Stimulated activated memory B cell treated with anti-CD40 and anti-IgM and Interleukin-4, amounts not matched to agents 10 μg/mL and 1 μg/mL and 100 μg/mL, for 72 hours (primary cell): ENCODE measurements at regions not wholly inside any gene's neighbourhood (a gene's known extent, or its start where the extent isn't known, plus 50 kb on each side); places are given as distances from the start of the nearest gene placed in this dataset.
"Not testable (repeated sequence)": the region's sequence is repeated elsewhere in the genome, so short reads cannot be mapped to it uniquely, and the experiment has no call there.

Experiments used
- ATAC-seq: fragments of 150-1000 bp; cut with Tn5 transposase; 2 replicates; pipeline ENCODE4 v1.10.0; 2021
- H3K27ac Mint-ChIP-seq: one replicate; pipeline ENCODE4 v1.8.0; 2022; ENCODE audit warnings: mild to moderate bottlenecking, mixed read lengths
- H3K27me3 Mint-ChIP-seq: one replicate; pipeline ENCODE4 v1.8.0; 2022; ENCODE audit warnings: mixed read lengths
- H3K36me3 Mint-ChIP-seq: one replicate; pipeline ENCODE4 v1.8.0; 2022; ENCODE audit warnings: mixed read lengths
- H3K4me1 Mint-ChIP-seq: one replicate; pipeline ENCODE4 v1.8.0; 2022; ENCODE audit warnings: mixed read lengths
- H3K4me3 Mint-ChIP-seq: one replicate; pipeline ENCODE4 v1.8.0; 2022; ENCODE audit warnings: mild to moderate bottlenecking, moderate library complexity, mixed read lengths
- H3K9me3 Mint-ChIP-seq: one replicate; pipeline ENCODE4 v1.8.0; 2022; ENCODE audit warnings: mixed read lengths

DNA sequence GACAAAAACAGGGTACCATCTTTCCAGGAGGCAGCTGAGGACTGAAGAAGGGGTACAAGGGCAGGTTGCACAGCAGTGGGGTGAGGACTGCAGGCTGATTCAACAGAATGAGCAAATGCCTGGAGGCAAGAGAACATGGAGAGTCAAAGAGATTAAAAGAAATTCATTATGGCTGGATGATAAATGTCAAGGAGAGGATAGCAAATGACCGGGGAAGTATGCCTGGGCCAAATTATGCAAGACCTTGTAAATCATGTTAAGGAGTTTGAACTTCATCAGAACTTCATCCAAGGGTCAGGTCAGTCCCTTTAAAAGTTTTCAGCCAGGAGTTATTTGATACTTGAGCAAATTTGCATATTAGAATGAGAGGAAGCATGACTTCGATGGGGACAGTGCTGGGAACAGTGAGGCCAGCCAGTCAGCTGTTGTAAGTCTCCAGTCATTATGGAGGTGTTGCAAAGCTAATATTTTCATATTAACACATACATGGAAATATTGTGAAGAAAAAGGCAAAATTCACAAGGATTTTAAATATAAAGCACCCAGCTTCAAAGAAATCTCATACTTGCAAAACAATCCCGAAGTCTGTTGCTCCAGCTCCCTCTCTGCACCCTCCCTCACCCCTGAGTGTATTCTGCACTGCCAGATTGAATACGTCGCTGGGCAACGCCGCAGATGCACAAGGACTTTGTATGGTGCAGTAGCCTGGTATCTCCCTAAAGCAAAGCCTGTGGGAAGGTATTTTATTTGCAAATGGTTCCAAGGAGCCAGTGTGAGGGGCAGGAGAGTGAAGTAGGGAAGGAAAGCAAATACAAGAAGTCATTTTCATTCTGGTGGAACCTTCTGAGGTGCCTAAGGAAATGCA, 509.8 kb upstream of the TLE4 start:
- Mint-ChIP-seq H3K36me3 (no peaks in the 10 kb centered on the region), H3K4me1 (no peaks in the 10 kb centered on the region), H3K9me3 (peaks cover 4% of the 10 kb centered on the region), H3K4me3 (no peak overlapping the region), H3K27me3 (no peaks in the 10 kb centered on the region), H3K27ac (no peak overlapping the region)
- no peak for ATAC-seq

DNA sequence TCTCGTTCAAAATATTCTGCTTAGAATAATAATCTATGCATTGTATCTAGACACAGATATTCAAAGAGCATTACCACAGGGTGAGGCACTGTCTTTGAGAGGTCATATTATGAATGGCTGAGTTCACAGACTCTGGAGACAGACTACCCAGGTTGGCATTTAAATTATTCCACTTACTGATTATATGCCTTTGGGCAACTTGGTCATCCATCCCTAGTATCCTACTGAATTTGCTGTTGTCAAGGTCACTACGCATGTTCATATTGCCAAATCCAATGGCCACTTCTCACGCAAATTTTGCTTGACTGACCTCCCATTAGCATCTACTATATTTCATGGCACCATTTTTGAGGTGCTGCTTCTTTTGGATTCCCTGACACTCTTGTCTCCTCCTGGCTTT, 498.6 kb upstream of the TLE4 start:
- Mint-ChIP-seq H3K27ac (no peak overlapping the region), H3K36me3 (no peaks in the 10 kb centered on the region), H3K4me3 (no peak overlapping the region), H3K4me1 (no peaks in the 10 kb centered on the region), H3K27me3 (no peaks in the 10 kb centered on the region), H3K9me3 (peaks cover 3% of the 10 kb centered on the region)
- ATAC-seq, result no peak

DNA sequence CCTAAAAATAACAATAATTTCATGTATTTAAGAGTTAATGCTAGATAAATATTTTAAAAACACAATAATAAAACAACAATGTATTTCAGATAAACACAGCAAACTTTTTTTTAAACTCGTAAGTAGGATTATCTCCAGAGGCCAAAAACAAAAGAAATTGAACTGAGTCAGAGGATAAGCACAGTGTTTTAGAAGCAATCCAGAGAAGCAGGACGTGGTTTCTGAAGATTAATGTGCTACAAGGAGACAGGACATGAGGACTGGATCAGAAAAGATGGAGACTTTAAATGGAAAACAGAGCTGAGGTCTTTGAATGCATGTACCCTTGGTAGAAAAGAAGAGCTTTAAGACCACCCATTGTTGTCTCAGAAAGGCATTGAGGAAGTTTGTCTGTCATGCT, 491.2 kb upstream of the TLE4 start:
- no peaks in the 10 kb centered on the region for H3K4me1 Mint-ChIP-seq
- no peak overlapping the region for H3K27ac Mint-ChIP-seq
- H3K27me3 Mint-ChIP-seq, result no peaks in the 10 kb centered on the region
- ATAC-seq, result no peak
- no peaks in the 10 kb centered on the region for H3K36me3 Mint-ChIP-seq
- no peak overlapping the region for H3K4me3 Mint-ChIP-seq
- peaks cover 3% of the 10 kb centered on the region for H3K9me3 Mint-ChIP-seq

DNA sequence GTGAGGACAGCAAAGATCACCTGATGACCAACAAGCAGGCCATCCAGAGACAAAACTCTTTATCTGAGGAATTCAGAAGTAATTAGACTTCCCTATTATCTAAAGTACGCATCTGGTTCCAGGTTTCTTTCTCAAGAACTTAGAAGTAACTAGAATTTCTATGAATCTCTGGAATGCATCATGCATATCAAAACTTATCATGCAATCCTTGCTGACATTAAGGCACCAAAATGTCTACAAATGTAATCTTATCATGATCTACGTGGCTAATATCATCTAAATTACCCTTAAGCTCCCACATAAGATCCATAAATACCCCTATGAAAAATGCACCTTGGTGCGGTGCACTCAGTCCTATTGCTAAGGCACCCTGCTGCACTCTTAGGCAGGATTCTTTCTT, 488.1 kb upstream of the TLE4 start:
- Mint-ChIP-seq H3K27ac (no peak overlapping the region), H3K27me3 (no peaks in the 10 kb centered on the region)

DNA sequence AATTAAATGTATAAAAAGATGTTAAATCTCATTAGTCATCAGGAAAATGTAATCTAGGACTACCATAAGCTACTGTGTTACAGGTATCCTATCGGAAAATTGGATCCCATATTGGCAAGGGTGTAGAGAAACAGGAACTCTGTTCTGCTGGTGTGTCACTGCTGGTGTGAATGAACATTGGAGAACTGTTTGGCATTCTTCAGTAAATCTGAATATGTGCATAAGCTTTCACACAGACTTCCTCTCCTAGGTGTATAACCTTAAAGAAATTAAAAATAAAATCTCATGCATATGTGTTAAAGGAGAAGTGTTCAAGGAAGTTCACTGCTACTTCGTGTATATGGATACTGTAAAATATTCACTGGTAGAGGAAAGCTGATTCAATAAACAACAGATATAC, 484.6 kb upstream of the TLE4 start:
- Mint-ChIP-seq H3K4me1 (no peaks in the 10 kb centered on the region), H3K36me3 (no peaks in the 10 kb centered on the region), H3K4me3 (no peak overlapping the region), H3K27ac (no peak overlapping the region), H3K27me3 (no peaks in the 10 kb centered on the region), H3K9me3 (peaks cover 18% of the 10 kb centered on the region)
- ATAC-seq, result no peak

More for the DNA sequence above, 488.1 kb upstream of the TLE4 start:
- no peak for ATAC-seq
- Mint-ChIP-seq H3K36me3 (no peaks in the 10 kb centered on the region), H3K9me3 (peaks cover 9% of the 10 kb centered on the region), H3K4me1 (no peaks in the 10 kb centered on the region), H3K4me3 (no peak overlapping the region)

DNA sequence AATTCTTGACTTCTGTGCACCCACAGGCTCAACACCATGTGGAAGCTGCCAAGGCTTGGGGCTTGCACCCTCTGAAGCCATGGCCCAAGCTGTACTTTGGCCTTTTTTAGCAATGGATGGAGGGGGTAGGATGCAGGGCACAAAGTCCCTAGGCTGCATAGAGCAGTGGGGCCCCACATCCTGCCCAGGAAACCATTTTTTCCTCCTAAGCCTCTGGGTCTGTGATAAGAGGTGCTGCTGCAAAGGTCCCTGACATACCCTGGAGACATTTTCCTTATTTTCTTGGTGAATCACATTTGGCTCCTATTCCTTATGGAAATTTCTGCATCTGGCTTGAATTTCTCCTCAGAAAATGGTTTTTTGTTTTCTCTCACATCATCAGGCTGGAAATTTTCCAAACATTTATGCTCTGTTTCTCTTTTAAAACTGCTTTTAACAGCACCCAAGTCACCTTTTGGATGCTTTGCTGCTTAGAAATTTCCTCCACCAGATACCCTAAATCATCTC, 482.7 kb upstream of the TLE4 start:
- Mint-ChIP-seq H3K27ac (no peak overlapping the region), H3K27me3 (no peaks in the 10 kb centered on the region), H3K4me3 (no peak overlapping the region), H3K9me3 (peaks cover 18% of the 10 kb centered on the region), H3K4me1 (no peaks in the 10 kb centered on the region), H3K36me3 (no peaks in the 10 kb centered on the region)
- ATAC-seq, result no peak

DNA sequence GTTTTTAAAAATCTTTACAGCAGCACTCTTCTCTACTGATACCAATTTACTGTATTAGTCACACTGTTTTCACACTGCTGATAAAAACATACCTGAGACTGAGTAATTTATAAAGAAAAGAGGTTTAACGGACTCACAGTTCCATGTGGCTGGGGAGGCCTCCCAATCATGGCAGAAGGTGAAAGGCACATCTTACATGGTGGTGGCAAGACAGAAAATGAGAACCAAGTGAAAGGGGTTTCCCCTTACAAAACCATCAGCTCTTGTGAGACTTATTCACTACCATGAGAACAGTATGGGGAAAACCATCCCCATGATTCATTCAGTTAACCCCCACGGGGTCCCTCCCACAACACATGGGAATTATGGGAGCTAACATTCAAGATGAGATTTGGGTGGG, 481.9 kb upstream of the TLE4 start:
- not testable (repeated sequence) for H3K4me3 Mint-ChIP-seq, H3K4me1 Mint-ChIP-seq, H3K27ac Mint-ChIP-seq, H3K36me3 Mint-ChIP-seq, H3K27me3 Mint-ChIP-seq, ATAC-seq
- peaks cover 18% of the 10 kb centered on the region for H3K9me3 Mint-ChIP-seq

DNA sequence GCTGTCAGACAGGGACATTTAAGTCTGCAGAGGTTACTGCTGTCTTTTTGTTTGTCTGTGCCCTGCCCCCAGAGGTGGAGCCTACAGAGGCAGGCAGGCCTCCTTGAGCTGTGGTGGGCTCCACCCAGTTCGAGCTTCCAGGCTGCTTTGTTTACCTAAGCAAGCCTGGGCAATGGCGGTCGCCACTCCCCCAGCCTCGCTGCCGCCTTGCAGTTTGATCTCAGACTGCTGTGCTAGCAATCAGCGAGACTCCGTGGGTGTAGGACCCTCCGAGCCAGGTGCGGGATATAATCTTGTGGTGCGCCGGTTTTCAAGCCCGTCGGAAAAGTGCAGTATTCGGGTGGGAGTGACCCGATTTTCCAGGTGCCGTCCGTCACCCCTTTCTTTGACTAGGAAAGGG, 468.5 kb upstream of the TLE4 start:
- not testable (repeated sequence) for H3K4me1 Mint-ChIP-seq, H3K36me3 Mint-ChIP-seq, H3K27ac Mint-ChIP-seq, H3K27me3 Mint-ChIP-seq, H3K4me3 Mint-ChIP-seq, H3K9me3 Mint-ChIP-seq, ATAC-seq

DNA sequence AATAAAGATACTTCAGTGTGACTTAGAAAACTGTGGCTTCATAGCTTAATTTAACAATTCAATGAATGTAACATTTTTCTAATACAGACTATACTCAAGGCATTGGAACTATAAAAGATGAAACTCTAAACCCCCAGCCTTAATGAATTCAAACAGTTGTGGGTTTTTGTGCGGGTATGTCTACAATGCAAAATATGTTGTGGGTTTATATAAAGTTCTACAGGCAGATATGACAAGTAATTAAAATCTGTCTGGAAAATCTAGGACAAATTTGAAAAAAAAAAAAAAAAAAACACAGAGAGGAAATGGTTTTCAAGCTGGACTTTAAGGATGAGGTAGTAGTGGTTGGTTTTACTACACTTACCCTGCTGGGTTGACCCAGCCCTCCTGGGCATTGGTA, 467.5 kb upstream of the TLE4 start:
- ATAC-seq, result no peak
- Mint-ChIP-seq H3K9me3 (peaks cover 2% of the 10 kb centered on the region), H3K4me3 (no peak overlapping the region), H3K4me1 (no peaks in the 10 kb centered on the region), H3K36me3 (peaks cover 2% of the 10 kb centered on the region), H3K27me3 (no peaks in the 10 kb centered on the region), H3K27ac (no peak overlapping the region)

DNA sequence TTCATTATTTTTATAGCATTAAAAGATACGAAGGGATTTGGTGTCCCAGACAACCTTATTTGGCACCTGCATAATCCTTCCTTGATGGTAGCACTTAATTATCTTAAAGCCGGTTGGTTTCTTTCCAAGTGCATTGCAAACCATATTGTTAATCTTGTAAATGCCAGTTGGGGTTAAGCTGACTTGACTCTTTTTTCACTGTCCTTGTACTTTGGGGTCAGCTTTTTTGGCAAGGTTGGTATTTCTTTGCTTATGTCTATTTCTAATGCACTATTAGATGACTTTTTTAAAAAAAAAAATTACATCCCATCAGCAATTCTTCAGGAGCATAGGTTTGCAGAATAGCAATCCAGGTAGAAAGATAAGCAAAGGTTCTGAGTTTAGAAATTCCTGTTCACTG, 466.8 kb upstream of the TLE4 start:
- Mint-ChIP-seq H3K9me3 (peaks cover 9% of the 10 kb centered on the region), H3K4me1 (no peaks in the 10 kb centered on the region), H3K4me3 (no peak overlapping the region), H3K27me3 (no peaks in the 10 kb centered on the region), H3K27ac (no peak overlapping the region), H3K36me3 (peaks cover 7% of the 10 kb centered on the region)
- ATAC-seq, result no peak

DNA sequence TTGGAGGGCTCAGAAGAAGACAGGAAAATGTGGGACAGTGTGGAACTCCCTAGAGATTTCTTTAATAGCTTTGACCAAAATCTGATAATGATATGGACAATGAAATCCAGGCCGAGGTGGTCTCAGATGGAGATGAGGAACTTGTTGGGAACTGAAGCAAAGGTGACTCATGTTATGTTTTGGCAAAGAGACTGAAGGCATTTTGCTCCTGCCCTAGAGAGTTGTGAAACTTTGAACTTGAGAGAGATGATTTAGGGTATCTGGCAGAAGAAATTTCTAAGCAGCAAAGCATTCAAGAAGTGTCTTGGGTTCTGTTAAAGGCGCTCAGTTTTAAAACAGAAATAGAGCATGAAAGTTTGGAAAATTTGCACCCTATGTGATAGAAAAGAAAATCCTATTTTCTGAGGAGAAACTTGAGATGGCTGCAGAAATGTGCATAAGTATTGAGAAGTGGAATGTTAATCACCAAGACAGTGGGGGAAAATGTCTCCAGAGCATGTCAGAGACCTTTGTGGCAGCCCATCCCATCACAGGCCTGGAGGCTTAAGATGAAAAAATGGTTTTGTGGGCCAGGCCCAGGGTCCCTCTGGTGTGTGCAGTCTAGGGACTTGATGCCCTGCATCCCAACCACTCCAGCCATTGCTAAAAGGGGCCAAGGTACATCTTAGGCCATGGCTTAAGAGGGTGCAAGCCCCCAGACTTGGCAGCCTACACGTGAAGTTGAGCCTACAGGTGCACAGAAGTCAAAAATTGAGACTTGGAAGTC, 463.7 kb upstream of the TLE4 start:
- no peaks in the 10 kb centered on the region for H3K4me1 Mint-ChIP-seq
- H3K36me3 Mint-ChIP-seq, result peaks cover 7% of the 10 kb centered on the region
- H3K4me3 Mint-ChIP-seq, result no peak overlapping the region
- no peak for ATAC-seq
- no peak overlapping the region for H3K27ac Mint-ChIP-seq
- H3K27me3 Mint-ChIP-seq, result no peaks in the 10 kb centered on the region
- peaks cover 9% of the 10 kb centered on the region for H3K9me3 Mint-ChIP-seq

DNA sequence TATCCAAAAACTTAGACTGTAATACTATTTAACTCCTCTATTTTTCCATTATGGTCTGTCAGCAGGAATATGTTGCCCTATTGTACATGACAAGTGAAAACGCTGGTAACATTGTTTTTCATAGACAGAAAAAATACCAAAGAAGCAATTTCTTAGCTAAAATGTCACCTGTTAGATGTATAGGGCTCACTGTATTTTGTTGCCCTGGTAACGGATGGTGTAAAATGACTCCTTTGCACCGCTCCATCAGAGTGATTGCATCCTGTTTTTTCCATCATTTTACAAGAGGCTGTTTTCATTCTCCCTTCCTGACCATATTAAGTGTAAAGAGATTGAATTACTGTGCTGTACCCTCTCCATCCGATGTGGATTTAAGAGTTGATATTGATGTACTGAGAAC, 460.1 kb upstream of the TLE4 start:
- Mint-ChIP-seq H3K4me3 (no peak overlapping the region), H3K27ac (no peak overlapping the region), H3K36me3 (peaks cover 7% of the 10 kb centered on the region), H3K4me1 (peaks cover 5% of the 10 kb centered on the region), H3K9me3 (peaks cover 9% of the 10 kb centered on the region), H3K27me3 (no peaks in the 10 kb centered on the region)
- ATAC-seq, result no peak

DNA sequence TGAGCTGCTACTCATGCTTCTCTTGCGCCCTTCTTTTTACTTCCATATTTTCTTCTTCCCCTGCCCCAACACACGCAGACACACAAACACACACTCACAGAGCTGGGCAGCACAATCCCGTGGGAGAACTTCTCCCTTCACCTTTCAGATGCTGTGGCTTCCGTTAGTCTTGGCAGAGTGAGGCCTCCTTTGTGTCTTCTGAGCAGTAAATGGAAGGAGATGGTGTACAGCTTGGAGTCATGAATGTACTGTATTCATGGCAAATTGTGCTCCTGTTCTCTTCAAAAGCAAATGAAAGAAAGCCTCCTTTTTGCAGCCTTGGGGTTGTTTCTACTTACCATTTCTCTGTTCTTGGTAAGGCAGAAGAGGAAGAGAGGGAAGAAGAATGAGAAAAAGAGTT, 456.6 kb upstream of the TLE4 start:
- ATAC-seq, result no peak
- Mint-ChIP-seq H3K27me3 (no peaks in the 10 kb centered on the region), H3K4me3 (no peak overlapping the region), H3K4me1 (peaks cover 5% of the 10 kb centered on the region), H3K9me3 (no peaks in the 10 kb centered on the region), H3K27ac (no peak overlapping the region), H3K36me3 (no peaks in the 10 kb centered on the region)

DNA sequence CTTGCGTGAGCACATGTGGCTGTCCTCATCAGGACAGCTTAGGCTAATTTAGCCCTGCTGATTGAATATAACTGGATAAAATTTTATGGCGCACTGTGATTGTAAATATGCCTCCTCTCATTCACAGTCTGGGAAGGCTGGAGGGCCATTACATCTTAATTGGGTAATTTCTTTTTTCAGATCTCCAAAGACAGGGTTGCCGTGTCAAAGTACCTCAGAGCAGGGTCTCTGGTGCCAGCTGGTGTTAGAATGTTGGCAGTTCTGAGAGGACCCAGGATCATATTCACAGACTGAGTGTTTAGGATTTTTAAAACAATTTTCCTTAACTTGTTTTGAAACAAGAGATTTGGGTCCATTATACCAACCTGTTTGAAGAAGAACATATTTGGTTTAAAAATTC, 455.7 kb upstream of the TLE4 start:
- Mint-ChIP-seq H3K36me3 (no peaks in the 10 kb centered on the region), H3K9me3 (no peaks in the 10 kb centered on the region), H3K27me3 (no peaks in the 10 kb centered on the region)

DNA sequence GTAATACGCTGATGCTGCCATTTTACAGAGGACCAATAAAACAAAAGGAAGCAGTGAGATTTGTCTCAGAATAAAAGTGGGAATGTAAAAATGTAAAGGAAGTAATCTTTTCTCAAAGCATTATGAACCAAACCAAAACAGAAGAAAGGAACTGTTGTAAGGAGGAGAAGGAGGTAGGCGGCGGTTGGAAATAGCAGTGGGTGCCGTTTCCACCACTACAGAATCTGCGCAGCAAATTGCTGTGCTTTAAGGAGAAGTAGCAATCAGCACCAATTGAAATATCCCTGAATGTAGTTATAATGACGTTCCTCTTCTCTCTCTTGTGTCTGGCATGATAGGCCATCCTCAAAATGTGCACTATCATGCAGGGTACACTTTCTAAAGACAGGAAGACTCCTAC, 455.1 kb upstream of the TLE4 start:
- H3K27ac Mint-ChIP-seq, result no peak overlapping the region
- no peaks in the 10 kb centered on the region for H3K9me3 Mint-ChIP-seq
- ATAC-seq, result no peak
- no peaks in the 10 kb centered on the region for H3K36me3 Mint-ChIP-seq
- H3K4me1 Mint-ChIP-seq, result peaks cover 5% of the 10 kb centered on the region
- no peak overlapping the region for H3K4me3 Mint-ChIP-seq
- H3K27me3 Mint-ChIP-seq, result no peaks in the 10 kb centered on the region

More for the DNA sequence above, 455.7 kb upstream of the TLE4 start:
- Mint-ChIP-seq H3K4me1 (peaks cover 5% of the 10 kb centered on the region), H3K4me3 (no peak overlapping the region), H3K27ac (no peak overlapping the region)
- no peak for ATAC-seq

DNA sequence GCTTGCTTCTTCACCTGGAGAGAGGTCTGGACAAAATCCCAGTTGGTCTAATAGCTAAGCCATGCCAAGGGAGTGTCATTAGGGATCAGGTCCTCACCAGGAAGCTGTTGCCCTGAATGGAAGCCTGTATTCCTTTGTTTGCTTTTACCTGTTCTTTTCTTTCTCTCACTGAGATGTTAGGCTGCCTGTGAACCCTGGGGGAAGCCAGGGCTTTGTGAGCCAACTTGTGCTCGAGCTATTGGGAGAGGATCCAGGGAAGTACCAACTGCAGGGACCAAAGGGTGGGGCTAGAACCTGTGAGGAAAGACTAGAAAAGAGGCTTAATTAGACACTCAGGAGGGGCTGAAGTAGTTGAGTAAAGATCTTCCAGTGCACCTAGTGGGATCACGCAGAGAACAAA, 451.2 kb upstream of the TLE4 start:
- no peaks in the 10 kb centered on the region for H3K4me1 Mint-ChIP-seq
- ATAC-seq, result no peak
- H3K27me3 Mint-ChIP-seq, result no peaks in the 10 kb centered on the region
- no peaks in the 10 kb centered on the region for H3K36me3 Mint-ChIP-seq
- H3K9me3 Mint-ChIP-seq, result peaks cover 6% of the 10 kb centered on the region
- no peak overlapping the region for H3K4me3 Mint-ChIP-seq
- H3K27ac Mint-ChIP-seq, result no peak overlapping the region
